WI38 (cell line): ENCODE measurements at regions not wholly inside any gene's neighbourhood (a gene's known extent, or its start where the extent isn't known, plus 50 kb on each side); places are given as distances from the start of the nearest gene placed in this dataset.

Experiments
- H3K4me3 ChIP-seq: 2 replicates; pipeline ENCODE4 v1.5.1; 2011; ENCODE audit warnings: low read depth, mild to moderate bottlenecking, control low read depth, low read length
- CTCF ChIP-seq: IDR thresholded peaks from 2 replicates; pipeline ENCODE4 v1.5.1; 2012; ENCODE audit warnings: low read depth, mild to moderate bottlenecking, control low read depth, low read length

- H3K4me3 ChIP-seq, result no peak overlapping the region
- TF ChIP-seq CTCF, result no peak
Measured at GRCh38 chr2:145802133-145802532, 1282.2 kb upstream of the ZEB2 start.

- no peak overlapping the region for H3K4me3 ChIP-seq
- no peak for TF ChIP-seq CTCF
Measured at GRCh38 chr2:145801210-145801609, 1281.3 kb upstream of the ZEB2 start.

GRCh38 chr2:145800151-145801091 is 1280.5 kb upstream of the ZEB2 start:
- no peak for TF ChIP-seq CTCF
- H3K4me3 ChIP-seq, result no peak overlapping the region

DNA sequence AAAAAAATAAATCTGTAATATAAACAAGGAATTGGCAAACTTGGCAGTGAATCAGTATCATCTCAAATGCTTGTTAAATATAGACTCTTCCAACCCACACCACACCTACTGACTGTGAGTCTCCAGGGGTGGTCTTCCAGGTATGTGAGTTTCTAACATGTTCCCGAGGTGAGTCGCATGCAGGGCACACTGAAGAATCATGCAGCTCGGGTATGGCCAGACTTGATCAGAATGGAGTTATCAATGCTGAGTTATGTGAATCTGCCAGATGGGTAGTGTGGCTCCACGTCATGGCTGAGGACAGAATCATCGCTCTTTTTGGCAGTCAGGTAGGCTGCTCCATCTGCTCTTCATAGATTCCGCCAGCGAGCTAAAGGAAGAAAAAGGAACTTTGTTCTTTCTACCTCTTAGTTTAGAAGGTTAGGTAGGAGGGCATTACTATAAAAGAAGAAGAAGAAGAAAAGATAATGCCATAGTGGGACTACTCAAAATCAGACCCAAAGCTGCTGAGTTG is 1279.7 kb upstream of the ZEB2 start:
- no peak overlapping the region for H3K4me3 ChIP-seq
- TF ChIP-seq CTCF, result no peak

DNA sequence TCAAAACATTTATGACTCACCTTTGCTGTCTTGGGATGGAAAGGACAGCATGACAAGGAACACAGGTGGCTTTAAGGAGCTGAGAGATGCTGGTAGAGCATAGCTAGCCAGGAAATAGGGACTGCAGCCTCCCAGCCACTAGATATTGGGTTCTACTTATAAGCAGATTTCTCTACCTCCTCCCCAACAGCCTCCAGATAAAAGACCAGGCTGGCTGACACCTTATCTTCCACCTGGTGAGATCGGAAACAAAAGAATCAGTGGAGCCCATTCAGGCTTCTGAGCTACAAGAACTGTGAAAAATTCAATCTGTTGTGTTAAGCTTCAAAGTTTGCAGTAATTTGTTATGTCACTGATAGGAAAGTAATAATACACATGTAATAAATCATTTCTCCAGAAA is 1278.5 kb upstream of the ZEB2 start:
- TF ChIP-seq CTCF, result no peak
- no peak overlapping the region for H3K4me3 ChIP-seq

GRCh38 chr2:145797692-145798091 is 1277.8 kb upstream of the ZEB2 start:
- no peak overlapping the region for H3K4me3 ChIP-seq
- no peak for TF ChIP-seq CTCF

DNA sequence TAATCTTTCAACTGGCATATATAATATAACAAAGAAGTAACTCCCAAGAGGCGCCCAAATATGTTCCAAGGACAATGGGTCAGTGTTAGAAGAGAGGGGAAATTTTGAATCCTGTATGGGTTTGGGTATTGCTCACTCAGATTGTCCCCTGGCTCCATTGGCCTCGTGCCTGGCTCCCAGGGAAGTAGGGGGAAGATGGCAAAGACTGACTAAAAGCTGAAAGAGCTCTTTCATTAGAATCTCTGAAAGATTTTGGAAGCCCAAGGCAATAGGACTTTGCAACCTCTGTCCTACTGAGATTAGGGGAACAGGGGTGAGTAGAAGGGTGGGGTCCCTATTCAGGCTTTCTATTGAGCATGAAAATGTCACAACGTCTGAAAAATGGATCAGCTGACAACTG is 1272.8 kb upstream of the ZEB2 start:
- H3K4me3 ChIP-seq, result no peak overlapping the region
- no peak for TF ChIP-seq CTCF
